H7 (cell line): ENCODE measurements at regions not wholly inside any gene's neighbourhood (a gene's known extent, or its start where the extent isn't known, plus 50 kb on each side); places are given as distances from the start of the nearest gene placed in this dataset.
"Not testable (repeated sequence)": the region's sequence is repeated elsewhere in the genome, so short reads cannot be mapped to it uniquely, and the experiment has no call there.

Experiments used
- DNase-seq: peaks from one replicate; pipeline ENCODE4 v3.0.0; 2012
- H3K27me3 ChIP-seq: 2 replicates; pipeline ENCODE4 v1.6.0; 2011; ENCODE audit warnings: mild to moderate bottlenecking, low read length; ENCODE audit not compliant: control insufficient read depth, insufficient read depth
- H3K36me3 ChIP-seq: replicated peaks from 2 replicates; pipeline ENCODE4 v1.5.1; 2011; ENCODE audit warnings: low read length; ENCODE audit not compliant: control insufficient read depth, insufficient read depth
- H3K4me3 ChIP-seq: 2 replicates; pipeline ENCODE4 v1.5.1; 2011; ENCODE audit warnings: low read depth, mild to moderate bottlenecking, control low read depth, low read length, moderate library complexity; ENCODE audit not compliant: insufficient read depth

DNA sequence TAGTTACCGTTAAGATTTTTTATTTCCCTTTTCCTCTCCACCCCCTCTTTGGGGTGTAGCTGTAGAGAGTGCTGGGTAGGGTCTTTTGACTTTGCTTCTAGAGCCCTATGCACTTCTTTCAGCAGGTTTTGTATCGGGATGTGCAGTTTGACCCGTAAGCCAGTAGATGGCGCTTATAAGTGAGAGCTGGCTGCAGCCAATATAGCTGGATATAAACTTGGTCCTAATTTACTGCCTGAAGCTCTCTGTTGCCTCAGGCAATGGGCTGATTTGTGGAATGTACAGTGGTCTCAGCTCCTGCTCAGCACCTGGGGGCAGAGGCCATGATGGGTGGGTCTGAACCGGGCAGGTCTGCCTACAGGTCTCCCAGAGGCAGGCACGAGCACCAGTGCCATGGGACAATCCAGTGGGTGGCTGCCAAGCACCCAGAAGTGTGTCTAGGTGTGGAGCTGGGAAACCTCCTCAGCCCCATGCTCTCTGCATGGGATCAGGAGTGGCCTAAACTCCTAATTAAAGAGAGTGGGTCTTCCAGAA is 146.5 kb downstream of the SPANXN1 start:
- Histone ChIP-seq H3K36me3 (no peaks in the 10 kb centered on the region), H3K27me3 (no peaks in the 10 kb centered on the region), H3K4me3 (no peak overlapping the region)
- no peak for DNase-seq

DNA sequence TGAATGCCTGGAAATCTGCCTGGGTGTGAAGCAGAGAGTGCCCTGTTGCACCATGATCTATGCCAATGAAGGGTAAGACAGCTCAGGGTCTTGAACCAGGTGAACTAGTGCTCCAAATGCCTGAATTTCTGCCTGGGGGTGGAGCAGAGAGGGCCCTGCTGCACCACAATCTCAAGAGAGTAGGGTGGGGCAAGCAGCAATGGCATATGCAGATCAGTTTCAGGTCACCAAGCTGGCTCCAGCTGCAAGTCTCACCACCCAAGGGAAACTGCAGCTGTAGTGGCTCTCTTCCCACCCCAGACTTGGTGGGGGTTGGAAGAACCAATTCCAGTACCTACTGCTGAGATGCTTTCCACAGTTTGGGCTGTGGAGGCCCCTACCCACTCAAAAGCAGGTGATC is 147.0 kb downstream of the SPANXN1 start:
- no peaks in the 10 kb centered on the region for H3K36me3 ChIP-seq
- no peaks in the 10 kb centered on the region for H3K27me3 ChIP-seq
- no peak overlapping the region for H3K4me3 ChIP-seq
- DNase-seq: no peak

DNA sequence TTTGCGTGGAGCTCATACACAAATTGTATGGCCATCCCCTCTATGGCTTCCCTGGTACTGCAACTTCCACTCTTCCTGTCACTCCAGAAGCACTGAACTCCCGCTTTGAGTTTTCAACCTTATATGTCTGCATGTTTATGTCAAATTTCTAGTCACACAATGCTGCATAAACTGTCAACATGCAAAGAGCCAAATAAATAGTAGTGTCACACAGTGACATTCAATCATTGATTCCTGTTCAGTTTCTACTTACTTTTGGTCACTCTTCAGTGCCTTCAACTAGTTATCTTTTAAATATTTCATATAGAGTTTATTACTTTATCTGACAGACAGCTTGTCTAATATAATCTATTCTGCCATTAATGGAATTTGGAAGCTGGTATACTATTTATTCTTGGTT is 149.3 kb downstream of the SPANXN1 start:
- Histone ChIP-seq H3K27me3 (no peaks in the 10 kb centered on the region), H3K36me3 (no peaks in the 10 kb centered on the region), H3K4me3 (no peak overlapping the region)
- no peak for DNase-seq

DNA sequence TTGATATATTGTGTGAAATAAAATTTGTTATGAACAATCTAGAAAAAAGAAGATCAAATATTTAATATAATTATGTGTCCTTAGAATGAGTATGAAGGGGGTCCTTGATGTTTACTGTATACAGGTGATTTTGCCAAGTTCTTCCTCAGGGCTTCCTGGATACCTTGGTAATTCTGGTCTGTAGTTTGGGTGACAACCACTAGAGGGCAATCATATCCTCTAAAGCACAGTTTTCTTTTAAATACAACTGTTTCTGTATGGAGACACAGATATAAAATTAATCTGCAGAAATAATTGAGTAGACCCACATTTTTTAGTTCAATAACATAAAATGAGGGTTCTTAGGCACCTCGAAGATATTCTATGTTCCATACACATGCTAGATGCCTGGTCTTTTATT is 157.7 kb downstream of the SPANXN1 start:
- Histone ChIP-seq H3K36me3 (no peaks in the 10 kb centered on the region), H3K4me3 (no peak overlapping the region), H3K27me3 (no peaks in the 10 kb centered on the region)
- DNase-seq: peak; percentile 20

DNA sequence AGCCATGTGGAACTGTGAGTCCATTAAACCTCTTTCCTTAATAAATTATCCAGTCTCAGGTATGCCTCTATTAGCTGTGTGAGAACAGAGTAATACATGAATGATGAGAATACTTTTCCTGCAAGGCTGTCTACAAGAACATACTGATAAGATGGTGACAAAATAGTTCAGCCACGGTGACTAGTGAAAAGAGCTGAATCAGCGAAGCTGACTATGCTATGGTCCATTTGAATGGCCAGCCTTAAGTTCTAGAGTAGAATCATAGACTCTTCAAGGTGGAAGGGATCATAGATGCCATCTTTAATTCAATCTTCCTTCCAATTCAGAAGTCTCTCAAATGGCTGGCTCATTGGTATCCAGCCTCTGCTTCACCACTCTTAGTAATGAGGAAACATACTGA is 163.3 kb downstream of the SPANXN1 start:
- H3K36me3 ChIP-seq: no peaks in the 10 kb centered on the region
- H3K27me3 ChIP-seq: no peaks in the 10 kb centered on the region
- no peak for DNase-seq
- H3K4me3 ChIP-seq: no peak overlapping the region

DNA sequence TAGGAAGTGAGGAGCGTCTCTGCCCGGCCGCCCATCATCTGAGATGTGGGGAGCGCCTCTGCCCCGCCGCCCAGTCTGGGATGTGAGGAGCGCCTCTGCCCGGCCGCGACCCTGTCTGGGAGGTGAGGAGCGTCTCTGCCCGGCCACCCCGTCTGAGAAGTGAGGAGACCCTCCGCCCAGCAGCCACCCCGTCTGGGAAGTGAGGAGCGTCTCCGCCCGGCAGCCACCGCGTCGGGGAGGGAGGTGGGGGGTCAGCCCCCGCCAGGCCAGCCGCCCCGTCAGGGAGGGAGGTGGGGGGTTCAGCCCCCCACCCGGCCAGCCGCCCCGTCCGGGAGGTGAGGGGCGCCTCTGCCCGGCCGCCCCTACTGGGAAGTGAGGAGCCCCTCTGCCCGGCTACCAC is 188.9 kb downstream of the SPANXN1 start:
- not testable (repeated sequence) for DNase-seq, H3K4me3 ChIP-seq, H3K36me3 ChIP-seq

DNA sequence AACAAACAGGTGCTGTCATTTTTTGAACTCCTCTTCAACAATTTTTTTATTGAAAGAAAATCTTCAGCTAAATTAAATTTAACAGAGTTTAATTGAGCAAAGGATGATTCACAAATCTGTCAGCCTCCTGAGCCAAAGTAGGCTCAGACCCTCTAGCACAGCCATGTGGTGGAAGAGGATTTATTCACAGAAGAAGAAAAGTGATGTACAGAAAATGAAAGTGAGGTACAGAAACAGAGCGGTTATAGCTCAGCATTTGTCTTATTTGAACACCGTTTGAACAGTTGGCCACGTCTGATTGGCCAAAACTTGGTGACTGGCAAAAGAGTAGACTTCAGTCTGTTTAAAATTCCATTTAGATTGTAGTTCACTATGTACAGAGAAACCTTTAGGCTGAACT is 217.3 kb downstream of the SPANXN1 start:
- no peaks in the 10 kb centered on the region for H3K36me3 ChIP-seq
- no peak overlapping the region for H3K4me3 ChIP-seq
- DNase-seq: no peak
- H3K27me3 ChIP-seq: no peaks in the 10 kb centered on the region

More for the DNA sequence above, 188.9 kb downstream of the SPANXN1 start:
- H3K27me3 ChIP-seq: not testable (repeated sequence)

DNA sequence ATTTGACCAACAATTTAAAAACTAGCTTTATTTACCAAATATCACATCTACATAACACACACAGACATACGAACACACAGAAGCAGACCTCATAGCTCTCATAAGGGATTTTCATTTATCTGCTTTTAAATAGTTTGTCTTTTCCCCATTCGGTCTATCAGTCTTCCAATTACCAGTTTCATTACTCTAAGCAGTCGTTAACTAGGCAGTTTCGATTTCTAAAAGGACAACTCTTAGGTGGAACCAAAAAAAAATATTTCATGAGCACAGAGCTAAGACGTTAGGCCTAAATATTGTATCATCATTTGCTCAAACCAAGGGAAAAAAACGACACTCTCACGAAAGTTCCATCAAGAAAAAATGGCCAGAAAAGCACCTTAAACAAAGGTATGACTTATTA is 228.4 kb downstream of the SPANXN1 start:
- no peak for DNase-seq
- H3K27me3 ChIP-seq: no peaks in the 10 kb centered on the region
- H3K4me3 ChIP-seq: no peak overlapping the region
- H3K36me3 ChIP-seq: no peaks in the 10 kb centered on the region

DNA sequence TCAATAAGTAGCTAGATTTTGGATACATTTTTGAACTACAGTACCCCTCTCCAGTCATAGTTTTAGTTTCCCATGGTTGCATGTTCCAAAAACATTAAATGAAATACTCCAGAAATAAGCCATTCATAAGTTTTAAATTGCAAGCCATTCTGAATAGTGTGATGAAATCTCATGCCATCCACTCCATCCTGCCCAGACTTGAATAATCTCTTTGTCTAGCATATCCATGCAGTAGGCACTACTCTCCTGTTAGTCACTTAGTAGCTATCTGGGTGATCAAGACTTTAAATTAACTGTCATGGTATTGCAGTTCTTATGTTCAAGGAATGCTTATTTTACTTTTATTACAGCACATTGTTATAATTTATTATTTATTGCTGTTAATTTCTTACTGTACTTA is 237.4 kb downstream of the SPANXN1 start:
- Histone ChIP-seq H3K4me3 (no peak overlapping the region), H3K27me3 (no peaks in the 10 kb centered on the region), H3K36me3 (no peaks in the 10 kb centered on the region)
- no peak for DNase-seq

DNA sequence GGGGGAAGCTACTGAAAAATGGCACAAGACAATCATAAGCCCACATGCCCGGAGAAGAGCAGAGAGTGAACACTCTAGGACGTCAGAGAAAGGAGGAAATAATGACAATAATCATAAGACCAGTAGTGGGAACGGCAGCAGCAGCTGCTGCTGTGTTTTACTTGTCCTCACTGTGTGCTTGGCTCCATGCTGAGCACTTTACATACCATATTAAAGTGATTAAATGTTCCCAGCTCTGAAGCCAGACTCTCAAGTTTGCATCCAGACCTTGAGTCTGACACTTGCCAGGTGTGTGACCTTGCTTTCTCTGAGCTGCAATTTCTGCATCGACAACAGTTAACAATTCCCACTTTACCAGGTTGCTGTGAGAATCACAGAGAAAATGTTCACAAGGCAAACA is 255.4 kb downstream of the SPANXN1 start:
- DNase-seq: no peak
- Histone ChIP-seq H3K4me3 (no peak overlapping the region), H3K27me3 (no peaks in the 10 kb centered on the region), H3K36me3 (no peaks in the 10 kb centered on the region)

DNA sequence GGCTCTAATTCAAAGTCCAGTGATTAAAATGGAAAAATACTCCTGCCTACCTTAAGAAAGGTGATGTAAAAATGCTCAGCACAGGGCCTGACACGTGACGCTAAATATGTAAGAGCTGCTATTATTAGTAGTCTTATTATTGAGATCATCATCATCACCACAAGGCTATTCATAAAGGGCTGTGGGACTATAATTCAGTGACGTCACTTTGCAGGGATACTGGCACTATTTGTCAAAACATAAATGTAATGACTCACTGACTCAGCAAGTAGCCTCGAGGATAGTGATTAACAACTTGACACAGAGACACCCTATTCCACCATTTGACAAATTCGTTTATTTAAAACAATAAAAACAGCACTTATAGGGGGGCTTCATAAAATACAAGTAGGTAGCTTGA is 258.9 kb downstream of the SPANXN1 start:
- H3K36me3 ChIP-seq: no peaks in the 10 kb centered on the region
- no peak overlapping the region for H3K4me3 ChIP-seq
- H3K27me3 ChIP-seq: no peaks in the 10 kb centered on the region
- DNase-seq: no peak

DNA sequence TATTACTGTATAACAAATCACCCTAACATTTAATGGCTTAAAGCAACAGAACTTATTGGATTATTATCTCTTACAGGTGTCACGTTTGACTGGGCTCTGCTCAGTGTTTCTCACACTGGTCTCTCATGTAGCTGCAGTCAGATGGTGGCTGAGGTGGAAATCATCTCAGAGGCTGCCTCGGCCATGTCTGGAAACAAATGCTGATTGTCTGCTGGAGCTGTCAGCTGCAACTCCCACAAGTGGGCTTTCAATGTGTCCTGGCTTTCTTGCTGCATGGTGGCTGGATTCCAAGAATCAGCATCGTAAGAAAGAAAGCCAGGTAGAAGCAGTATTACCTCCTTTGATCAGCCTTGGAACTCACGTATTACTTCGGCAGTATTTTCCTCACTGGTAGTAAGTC is 277.6 kb downstream of the SPANXN1 start:
- no peak for DNase-seq

DNA sequence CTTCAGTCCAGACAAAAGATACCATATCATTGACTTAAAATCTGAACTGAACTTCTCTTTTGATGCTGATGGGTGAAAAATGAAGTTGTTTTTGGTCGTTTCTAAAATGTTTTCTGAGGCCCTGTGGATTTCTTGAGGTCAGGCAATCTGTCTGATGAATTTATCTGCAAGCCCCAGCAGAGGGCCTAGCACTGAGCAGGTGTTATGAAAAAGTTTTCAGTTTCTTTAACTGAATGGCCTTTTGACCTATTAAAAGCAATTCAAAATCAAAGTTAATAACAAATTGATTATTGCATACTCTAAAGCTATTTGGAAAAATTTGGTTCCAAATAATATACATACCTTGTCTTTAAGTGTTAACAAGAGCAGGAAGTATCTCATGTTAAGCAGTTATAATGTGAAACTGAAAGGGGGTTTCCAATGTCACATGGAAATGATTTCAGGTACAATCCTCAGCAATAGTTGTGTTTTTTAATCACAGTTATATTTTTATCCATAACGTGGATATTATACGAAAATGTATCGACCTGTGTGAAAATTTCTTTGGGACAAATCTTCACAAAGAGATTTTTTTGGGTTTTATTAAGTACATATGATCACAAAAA is 285.0 kb downstream of the SPANXN1 start:
- H3K4me3 ChIP-seq: no peak overlapping the region
- DNase-seq: no peak
- H3K27me3 ChIP-seq: no peaks in the 10 kb centered on the region
- no peaks in the 10 kb centered on the region for H3K36me3 ChIP-seq

More for the DNA sequence above, 277.6 kb downstream of the SPANXN1 start:
- H3K27me3 ChIP-seq: no peaks in the 10 kb centered on the region
- no peaks in the 10 kb centered on the region for H3K36me3 ChIP-seq
- no peak overlapping the region for H3K4me3 ChIP-seq

DNA sequence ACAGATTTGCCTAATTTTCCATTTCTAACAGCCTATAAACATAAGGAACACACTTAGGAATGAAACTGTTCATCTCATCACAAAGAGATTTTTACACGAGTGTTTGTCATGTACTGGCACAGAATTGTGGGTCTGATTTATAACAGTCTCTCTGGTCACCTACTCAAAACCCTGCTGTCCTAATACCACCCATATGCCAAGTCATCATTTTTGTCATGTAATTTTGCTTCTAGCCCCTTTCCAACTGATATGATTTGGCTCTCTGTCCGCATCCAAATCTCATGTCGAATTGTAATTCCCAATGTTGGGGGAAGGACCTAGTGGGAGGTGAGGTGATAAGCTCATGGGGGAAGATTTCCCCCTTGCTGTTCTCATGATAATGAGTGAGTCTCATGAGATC is 284.1 kb upstream of the SLITRK2 start:
- H3K27me3 ChIP-seq: no peaks in the 10 kb centered on the region
- no peak for DNase-seq
- H3K4me3 ChIP-seq: no peak overlapping the region
- H3K36me3 ChIP-seq: no peaks in the 10 kb centered on the region

DNA sequence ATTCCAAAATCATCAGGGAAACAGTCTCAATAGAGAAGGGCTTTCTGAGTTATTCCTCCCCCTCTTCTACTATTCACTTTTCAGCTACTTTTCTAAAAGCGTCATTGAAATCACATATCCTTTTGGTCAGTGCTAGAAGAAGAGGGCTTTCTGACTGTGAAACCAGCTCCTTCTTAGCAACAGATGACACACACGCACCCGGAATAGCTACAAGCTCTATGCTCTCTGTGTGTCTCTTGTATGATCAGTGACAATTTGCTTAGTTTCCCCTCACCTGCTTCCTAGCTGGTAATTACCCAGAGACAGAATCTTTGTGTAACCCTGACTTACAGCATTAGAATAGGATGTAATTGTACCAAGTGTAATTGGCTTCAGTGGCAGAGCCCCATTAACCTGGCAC is 268.1 kb upstream of the SLITRK2 start:
- Histone ChIP-seq H3K4me3 (no peak overlapping the region), H3K36me3 (no peaks in the 10 kb centered on the region), H3K27me3 (no peaks in the 10 kb centered on the region)
- no peak for DNase-seq

DNA sequence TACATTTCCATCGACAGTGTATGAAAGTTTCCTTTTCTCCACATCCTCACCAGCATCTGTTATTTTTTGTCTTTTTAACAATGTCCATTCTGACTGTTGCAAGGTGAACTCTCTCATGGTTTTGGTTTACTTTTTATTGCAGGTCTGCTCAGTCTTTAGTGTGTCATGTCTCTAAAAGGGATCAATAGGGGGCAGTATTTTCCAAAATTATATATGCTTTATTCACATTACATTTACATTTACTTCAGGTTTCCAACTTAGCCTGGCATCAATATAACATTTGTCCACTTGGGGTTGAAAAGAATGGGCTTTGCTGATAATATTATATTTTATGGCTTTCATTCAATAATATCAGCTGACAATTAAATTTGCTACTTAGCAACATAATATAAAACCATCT is 265.0 kb upstream of the SLITRK2 start:
- Histone ChIP-seq H3K36me3 (no peaks in the 10 kb centered on the region), H3K27me3 (no peaks in the 10 kb centered on the region), H3K4me3 (no peak overlapping the region)
- no peak for DNase-seq
